Esophagus muscularis mucosa (tissue), 4 donors: ENCODE measurements at regions not wholly inside any gene's neighbourhood (a gene's known extent, or its start where the extent isn't known, plus 50 kb on each side); places are given as distances from the start of the nearest gene placed in this dataset.
"Not testable (repeated sequence)": the region's sequence is repeated elsewhere in the genome, so short reads cannot be mapped to it uniquely, and the experiment has no call there.

Experiments
- DNase-seq: peaks from one replicate; pipeline ENCODE4 v3.0.0-alpha.2; 2017; ENCODE audit errors: extremely low spot score
- H3K27ac ChIP-seq, 4 donors: fragments of 200-600 bp; sonication (generic); replicated peaks in 1 of 4; 1 replicate in 3 of 4; 2 replicates in 1 of 4; pipeline ENCODE4 v1.5.1; 2016 to 2019; ENCODE audit warnings: mild to moderate bottlenecking in 1 of 4
- H3K27me3 ChIP-seq, 4 donors: fragments of 200-600 bp; sonication (generic); one replicate each; pipeline versions ENCODE4 v1.5.1 to v1.6.0; 2016 to 2019
- H3K36me3 ChIP-seq, 4 donors: fragments of 200-600 bp; sonication (generic); one replicate each; pipeline ENCODE4 v1.5.1; 2016 to 2019
- H3K4me1 ChIP-seq, 4 donors: fragments of 200-600 bp; sonication (generic); one replicate each; pipeline ENCODE4 v1.5.1; 2016 to 2019
- H3K4me3 ChIP-seq, 4 donors: fragments of 200-600 bp; sonication (generic); 1 replicate in 2 of 4; 2 replicates in 2 of 4; pipeline ENCODE4 v1.5.1; 2016 to 2019; ENCODE audit warnings: mild to moderate bottlenecking in 4 of 4, moderate library complexity in 1 of 4
- H3K9me3 ChIP-seq, 4 donors: fragments of 200-600 bp; sonication (generic); 1 replicate in 3 of 4; 2 replicates in 1 of 4; pipeline ENCODE4 v1.5.1; 2016 to 2019
- EP300 ChIP-seq: sonication (generic); formaldehyde crosslinking; IDR thresholded peaks from one replicate; pipeline ENCODE4 v1.6.1; 2017; ENCODE audit warnings: antibody characterized with exemption
- POLR2A ChIP-seq: fragments of 450-650 bp; IDR thresholded peaks from one replicate; pipeline ENCODE4 v1.6.1; 2017; ENCODE audit warnings: antibody characterized with exemption, moderate library complexity, mild to moderate bottlenecking, low read depth
- POLR2AphosphoS5 ChIP-seq, 2 donors: sonication (generic); formaldehyde crosslinking; IDR thresholded peaks; one replicate each; pipeline ENCODE4 v1.6.1; 2017; ENCODE audit warnings: antibody characterized with exemption in 2 of 2
- WGBS: methylation state at CpG from one replicate; pipeline ENCODE4 v1.1.5; 2018; 5-methylcytosine and 5-hydroxymethylcytosine counted together
- intact Hi-C: fragments of 100-400 bp; cut with DNase I; formaldehyde crosslinking; loops from one replicate; pipeline ENCODE4 v1.15.1; 2023
- TF ChIP-seq, protein P1 (sequence below), 3 experiments: fragments of 200-600 bp in 2 of 3; fragments of 450-650 bp in 1 of 3; sonication (generic) in 2 of 3; IDR thresholded peaks; one replicate each; pipeline ENCODE4 v1.5.1; 2017 to 2019; ENCODE audit warnings: antibody characterized with exemption in 3 of 3, mild to moderate bottlenecking in 2 of 3, moderate library complexity in 1 of 3

DNA sequence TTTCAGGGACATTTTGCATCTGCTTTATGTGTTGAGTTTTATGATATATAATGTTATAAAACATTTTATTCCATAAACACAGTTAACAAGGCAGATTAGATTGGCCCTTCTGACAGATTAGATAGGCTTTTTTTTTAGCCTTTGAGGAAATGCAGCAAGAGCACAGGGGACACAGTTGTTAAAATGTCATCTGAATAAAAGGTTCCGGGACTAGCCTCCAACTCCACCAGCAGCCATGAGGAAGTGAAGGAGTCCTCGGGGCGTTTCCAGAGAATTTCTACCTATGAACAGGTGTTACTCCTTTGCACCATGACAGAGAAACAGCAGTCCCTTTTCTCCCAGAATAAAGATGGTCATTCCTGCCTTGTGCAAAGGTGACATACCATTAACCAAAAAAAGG, 167.8 kb upstream of the KBTBD8 start:
- Histone ChIP-seq H3K4me1 (no peaks in the 10 kb centered on the region), H3K27me3 (no peaks in the 10 kb centered on the region), H3K27ac (no peak overlapping the region), H3K4me3 (no peak overlapping the region), H3K36me3 (no peaks in the 10 kb centered on the region), H3K9me3 (no peaks in the 10 kb centered on the region)
- TF ChIP-seq EP300 (no peak), POLR2AphosphoS5 (IDR thresholded peaks at IDR 0.05) (no peak), POLR2A (no peak)
- TF ChIP-seq, protein P1, sequence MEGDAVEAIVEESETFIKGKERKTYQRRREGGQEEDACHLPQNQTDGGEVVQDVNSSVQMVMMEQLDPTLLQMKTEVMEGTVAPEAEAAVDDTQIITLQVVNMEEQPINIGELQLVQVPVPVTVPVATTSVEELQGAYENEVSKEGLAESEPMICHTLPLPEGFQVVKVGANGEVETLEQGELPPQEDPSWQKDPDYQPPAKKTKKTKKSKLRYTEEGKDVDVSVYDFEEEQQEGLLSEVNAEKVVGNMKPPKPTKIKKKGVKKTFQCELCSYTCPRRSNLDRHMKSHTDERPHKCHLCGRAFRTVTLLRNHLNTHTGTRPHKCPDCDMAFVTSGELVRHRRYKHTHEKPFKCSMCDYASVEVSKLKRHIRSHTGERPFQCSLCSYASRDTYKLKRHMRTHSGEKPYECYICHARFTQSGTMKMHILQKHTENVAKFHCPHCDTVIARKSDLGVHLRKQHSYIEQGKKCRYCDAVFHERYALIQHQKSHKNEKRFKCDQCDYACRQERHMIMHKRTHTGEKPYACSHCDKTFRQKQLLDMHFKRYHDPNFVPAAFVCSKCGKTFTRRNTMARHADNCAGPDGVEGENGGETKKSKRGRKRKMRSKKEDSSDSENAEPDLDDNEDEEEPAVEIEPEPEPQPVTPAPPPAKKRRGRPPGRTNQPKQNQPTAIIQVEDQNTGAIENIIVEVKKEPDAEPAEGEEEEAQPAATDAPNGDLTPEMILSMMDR (IDR thresholded peaks at IDR 0.05), result no peak
- intact Hi-C loops, result no loop called here
- 60% methylated on average over 3 of the region's 3 CpGs for WGBS
- no peak for DNase-seq

- H3K4me1 ChIP-seq, result no peaks in the 10 kb centered on the region
- H3K4me3 ChIP-seq, result no peak overlapping the region
- TF ChIP-seq, protein P1 (IDR thresholded peaks at IDR 0.05), result no peak
- TF ChIP-seq POLR2A (no peak), POLR2AphosphoS5 (IDR thresholded peaks at IDR 0.05) (no peak), EP300 (no peak)
- H3K9me3 ChIP-seq, result no peaks in the 10 kb centered on the region
- no peak for DNase-seq
- no peak overlapping the region for H3K27ac ChIP-seq
- no peaks in the 10 kb centered on the region for H3K36me3 ChIP-seq
- intact Hi-C loops, result no loop called here
- H3K27me3 ChIP-seq, result no peaks in the 10 kb centered on the region
- 100% methylated on average over 1 of the region's 1 CpG for WGBS
These were observed 166.2 kb upstream of the KBTBD8 start for GRCh38 chr3:66831931-66832330.

DNA sequence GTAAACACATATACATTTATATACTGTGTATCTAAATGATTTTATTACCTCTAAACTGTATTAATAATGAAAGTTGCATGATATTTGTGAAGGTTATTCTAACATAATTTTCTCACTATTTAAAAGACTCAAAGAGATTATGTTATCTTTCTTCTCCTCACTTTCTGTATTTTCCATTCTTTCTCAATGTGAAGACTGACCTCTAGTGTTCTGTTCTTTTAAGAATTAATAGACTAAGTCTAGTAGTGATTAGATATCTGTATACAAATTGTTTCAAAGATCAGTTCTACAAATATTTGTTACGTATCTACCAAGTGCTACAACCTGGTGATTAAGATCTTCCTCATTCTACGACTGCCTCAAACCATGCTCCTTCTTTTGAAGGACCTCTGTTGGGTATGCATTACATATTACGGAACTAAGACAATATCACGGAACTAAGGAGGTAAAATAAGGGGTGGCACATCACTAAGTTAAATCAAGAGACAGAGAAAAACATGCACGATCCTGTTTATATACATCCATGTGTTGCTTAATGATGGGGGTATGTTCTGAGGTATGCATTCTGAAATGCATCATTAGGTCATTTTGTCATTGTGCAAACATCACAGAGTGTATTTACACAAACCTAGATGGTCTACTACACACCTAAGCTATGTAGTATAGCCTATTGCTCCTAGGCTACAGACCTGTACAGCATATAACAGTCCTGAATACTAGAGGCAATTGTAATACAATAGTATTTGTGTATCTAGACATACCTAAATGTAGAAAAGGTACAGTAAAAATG, 161.5 kb upstream of the KBTBD8 start:
- TF ChIP-seq POLR2AphosphoS5 (IDR thresholded peaks at IDR 0.05), result no peak
- TF ChIP-seq, protein P1 (IDR thresholded peaks at IDR 0.05), result peak in 1 of 3 experiments; percentile 11
- no peaks in the 10 kb centered on the region for H3K36me3 ChIP-seq
- no peak overlapping the region for H3K27ac ChIP-seq
- no peaks in the 10 kb centered on the region for H3K4me1 ChIP-seq
- no peak overlapping the region for H3K4me3 ChIP-seq
- intact Hi-C loops, result no loop called here
- H3K27me3 ChIP-seq, result no peaks in the 10 kb centered on the region
- H3K9me3 ChIP-seq, result no peaks in the 10 kb centered on the region
- WGBS, result 84% methylated on average over 5 of the region's 5 CpGs
- DNase-seq, result no peak

- TF ChIP-seq, protein P1 (IDR thresholded peaks at IDR 0.05), result no peak
- TF ChIP-seq POLR2A (no peak), POLR2AphosphoS5 (IDR thresholded peaks at IDR 0.05) (no peak), EP300 (no peak)
- Histone ChIP-seq H3K27me3 (peaks cover 0 to 4% (median 0%) of the 10 kb centered on the region in 4 donors), H3K36me3 (no peaks in the 10 kb centered on the region), H3K4me1 (no peaks in the 10 kb centered on the region), H3K4me3 (no peak overlapping the region), H3K27ac (no peak overlapping the region), H3K9me3 (no peaks in the 10 kb centered on the region)
- DNase-seq, result no peak
- 94% methylated on average over 8 of the region's 8 CpGs for WGBS
- intact Hi-C loops, result no loop called here
These were observed 159.4 kb upstream of the KBTBD8 start for GRCh38 chr3:66838704-66839103.

DNA sequence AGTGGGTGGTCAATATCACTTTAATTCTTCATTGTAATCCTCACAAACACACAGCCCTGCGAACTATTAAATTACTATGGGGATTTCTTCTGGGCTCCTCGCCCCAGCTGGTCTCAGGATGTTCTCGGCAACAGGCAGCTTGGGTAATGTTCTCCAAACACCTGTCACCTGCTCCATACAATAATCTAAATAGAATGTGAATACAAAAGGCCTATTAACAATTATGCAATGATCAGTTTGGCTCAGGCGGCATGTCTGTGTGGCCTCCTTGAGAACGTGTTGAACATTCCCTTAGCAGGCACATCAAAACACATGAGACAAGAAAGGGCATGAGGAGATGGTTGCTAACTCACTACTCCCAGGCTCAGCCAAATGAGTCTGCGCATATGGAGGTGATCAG, 158.6 kb upstream of the KBTBD8 start:
- TF ChIP-seq POLR2AphosphoS5 (IDR thresholded peaks at IDR 0.05) (no peak), EP300 (no peak), POLR2A (no peak)
- TF ChIP-seq, protein P1 (IDR thresholded peaks at IDR 0.05), result no peak
- H3K27ac ChIP-seq, result no peak overlapping the region
- WGBS, result 74% methylated on average over 6 of the region's 6 CpGs
- no peaks in the 10 kb centered on the region for H3K9me3 ChIP-seq
- no peaks in the 10 kb centered on the region for H3K36me3 ChIP-seq
- intact Hi-C loops, result no loop called here
- H3K4me1 ChIP-seq, result no peaks in the 10 kb centered on the region
- DNase-seq, result no peak
- peaks cover 0 to 4% (median 0%) of the 10 kb centered on the region in 4 donors for H3K27me3 ChIP-seq
- no peak overlapping the region for H3K4me3 ChIP-seq

DNA sequence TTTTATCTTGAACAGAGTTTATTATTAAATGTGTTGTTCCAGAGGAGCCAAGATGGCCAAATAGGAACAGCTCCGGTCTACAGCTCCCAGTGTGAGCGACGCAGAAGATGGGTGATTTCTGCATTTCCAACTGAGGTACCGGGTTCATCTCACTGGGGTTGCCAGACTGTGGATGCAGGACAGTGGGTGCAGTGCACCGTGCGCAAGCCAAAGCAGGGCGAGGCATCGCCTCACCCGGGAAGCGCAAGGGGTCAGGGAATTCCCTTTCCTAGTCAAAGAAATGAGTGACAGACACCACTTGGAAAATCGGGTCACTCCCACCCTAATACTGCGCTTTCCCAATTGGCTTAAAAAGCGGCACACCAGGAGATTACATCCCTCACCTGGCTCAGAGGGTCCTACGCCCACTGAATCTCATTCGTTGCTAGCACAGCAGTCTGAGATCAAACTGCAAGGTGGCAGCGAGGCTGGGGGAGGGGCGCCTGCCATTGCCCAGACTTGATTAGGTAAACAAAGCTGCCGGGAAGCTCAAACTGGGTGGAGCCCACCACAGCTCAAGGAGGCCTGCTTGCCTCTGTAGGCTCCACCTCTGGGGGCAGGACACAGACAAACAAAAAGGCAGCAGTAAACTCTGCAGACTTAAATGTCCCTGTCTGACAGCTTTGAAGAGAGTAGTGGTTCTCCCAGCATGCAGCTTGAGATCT, 155.2 kb upstream of the KBTBD8 start:
- peak; percentile 8 for DNase-seq
- H3K4me3 ChIP-seq, H3K4me1 ChIP-seq, H3K27me3 ChIP-seq, H3K9me3 ChIP-seq, H3K27ac ChIP-seq, intact Hi-C loops, H3K36me3 ChIP-seq: not testable (repeated sequence)
- 98% methylated on average over 13 of the region's 18 CpGs for WGBS
